A673 (cell line): ENCODE measurements at regions not wholly inside any gene's neighbourhood (a gene's known extent, or its start where the extent isn't known, plus 50 kb on each side); places are given as distances from the start of the nearest gene placed in this dataset.

Experiments
- CTCF ChIP-seq: fragments of 300-800, 200-600 bp; sonication (generic); conservative IDR thresholded peaks from 2 replicates; pipeline ENCODE4 v1.5.1; 2017; ENCODE audit warnings: low read depth, mild to moderate bottlenecking, antibody characterized with exemption, low read length, moderate library complexity, mixed read lengths
- EZH2 ChIP-seq: fragments of 200-600 bp; sonication (generic); IDR thresholded peaks from 2 replicates; pipeline ENCODE4 v1.6.1; 2017; ENCODE audit warnings: borderline replicate concordance, low read depth, mild to moderate bottlenecking, mixed read lengths, antibody characterized with exemption, low read length; ENCODE audit not compliant: poor library complexity, severe bottlenecking

- TF ChIP-seq CTCF (no peak), EZH2 (no peak)
Observed at GRCh38 chr2:89844221-89844943, 1152.9 kb downstream of the RPIA start.
